ENCODE measurements at regions not wholly inside any gene's neighbourhood (a gene's known extent, or its start where the extent isn't known, plus 50 kb on each side); places are given as distances from the start of the nearest gene placed in this dataset.

DNA sequence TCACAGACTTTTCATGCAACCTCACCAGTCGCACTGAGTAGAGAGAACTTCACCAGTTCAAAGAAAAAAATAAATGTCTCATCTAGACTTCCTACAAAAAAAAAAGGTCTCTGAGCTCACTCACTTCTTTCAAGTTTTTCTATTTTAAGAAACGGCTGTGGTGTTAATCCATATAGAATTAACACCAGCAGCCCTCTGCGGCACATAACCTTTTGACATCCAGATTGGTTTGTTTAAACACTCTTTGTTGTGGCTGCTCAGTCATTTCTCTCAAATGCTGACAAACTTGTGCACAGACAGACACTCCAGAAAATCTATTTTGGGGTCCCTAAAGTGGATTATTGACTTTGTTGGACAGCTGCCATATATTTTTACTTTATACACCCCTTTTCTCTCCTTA, 874.9 kb downstream of the EFNB2 start:
- no peak for DNase-seq
- Histone ChIP-seq H3K4me1 (no peaks in the 10 kb centered on the region), H3K4me3 (no peak overlapping the region), H3K27me3 (no peaks in the 10 kb centered on the region), H3K36me3 (no peaks in the 10 kb centered on the region), H3K9me3 (no peaks in the 10 kb centered on the region), H3K27ac (no peak overlapping the region)
- TF ChIP-seq, protein P1, sequence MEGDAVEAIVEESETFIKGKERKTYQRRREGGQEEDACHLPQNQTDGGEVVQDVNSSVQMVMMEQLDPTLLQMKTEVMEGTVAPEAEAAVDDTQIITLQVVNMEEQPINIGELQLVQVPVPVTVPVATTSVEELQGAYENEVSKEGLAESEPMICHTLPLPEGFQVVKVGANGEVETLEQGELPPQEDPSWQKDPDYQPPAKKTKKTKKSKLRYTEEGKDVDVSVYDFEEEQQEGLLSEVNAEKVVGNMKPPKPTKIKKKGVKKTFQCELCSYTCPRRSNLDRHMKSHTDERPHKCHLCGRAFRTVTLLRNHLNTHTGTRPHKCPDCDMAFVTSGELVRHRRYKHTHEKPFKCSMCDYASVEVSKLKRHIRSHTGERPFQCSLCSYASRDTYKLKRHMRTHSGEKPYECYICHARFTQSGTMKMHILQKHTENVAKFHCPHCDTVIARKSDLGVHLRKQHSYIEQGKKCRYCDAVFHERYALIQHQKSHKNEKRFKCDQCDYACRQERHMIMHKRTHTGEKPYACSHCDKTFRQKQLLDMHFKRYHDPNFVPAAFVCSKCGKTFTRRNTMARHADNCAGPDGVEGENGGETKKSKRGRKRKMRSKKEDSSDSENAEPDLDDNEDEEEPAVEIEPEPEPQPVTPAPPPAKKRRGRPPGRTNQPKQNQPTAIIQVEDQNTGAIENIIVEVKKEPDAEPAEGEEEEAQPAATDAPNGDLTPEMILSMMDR (IDR thresholded peaks at IDR 0.05): no peak
- no peak for TF ChIP-seq POLR2A (IDR thresholded peaks at IDR 0.05)
- intact Hi-C loops (cut with DNase I; ENCODE audit: low total_unique reads): no loop called here

DNA sequence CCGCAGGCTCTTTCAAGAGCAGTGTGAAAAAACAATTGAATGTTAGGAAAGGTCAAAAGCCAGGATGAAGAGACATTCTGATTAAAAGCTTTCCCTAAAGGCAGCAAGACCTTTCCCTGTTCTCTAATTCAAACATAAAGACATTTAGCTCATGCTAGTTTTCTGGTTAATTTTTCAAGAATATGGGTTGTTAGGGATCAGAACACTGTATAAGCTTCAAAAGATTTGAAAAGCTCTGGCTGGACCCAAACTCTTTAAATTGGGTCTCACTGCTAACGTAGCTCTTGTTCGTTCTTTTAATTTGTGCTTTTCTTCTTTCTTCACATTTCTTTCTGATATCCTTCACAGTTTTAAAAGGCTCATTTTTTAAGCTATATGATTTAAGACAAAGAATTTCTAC, 877.0 kb downstream of the EFNB2 start:
- Histone ChIP-seq H3K36me3 (no peaks in the 10 kb centered on the region), H3K9me3 (no peaks in the 10 kb centered on the region), H3K27ac (no peak overlapping the region), H3K4me3 (no peak overlapping the region), H3K4me1 (no peaks in the 10 kb centered on the region), H3K27me3 (no peaks in the 10 kb centered on the region)
- intact Hi-C loops (cut with DNase I; ENCODE audit: low total_unique reads): no loop called here
- DNase-seq: no peak
- TF ChIP-seq, protein P1 (IDR thresholded peaks at IDR 0.05): no peak
- TF ChIP-seq POLR2A (IDR thresholded peaks at IDR 0.05): no peak

DNA sequence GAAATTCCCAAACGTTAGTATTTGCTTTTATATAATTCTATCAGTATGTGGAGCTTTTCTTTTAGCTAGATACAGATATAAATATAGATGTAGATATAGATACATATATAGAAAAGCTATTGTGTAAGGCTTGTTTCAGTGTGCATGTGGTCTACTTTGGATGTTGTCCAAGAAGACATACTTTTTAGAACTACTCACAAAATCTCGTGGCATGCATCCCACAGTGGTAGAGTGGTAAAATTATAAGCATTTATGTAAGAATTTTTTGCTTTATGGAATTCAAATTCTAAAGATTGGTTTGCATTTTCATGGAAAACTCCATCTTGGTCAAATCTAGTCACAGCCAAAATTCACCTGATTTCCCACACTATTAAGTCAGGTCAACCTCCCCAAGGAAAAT, 880.4 kb downstream of the EFNB2 start:
- H3K36me3 ChIP-seq: no peaks in the 10 kb centered on the region
- TF ChIP-seq, protein P1 (IDR thresholded peaks at IDR 0.05): no peak
- TF ChIP-seq POLR2A (IDR thresholded peaks at IDR 0.05): no peak
- DNase-seq: no peak
- no peak overlapping the region for H3K4me3 ChIP-seq
- H3K9me3 ChIP-seq: no peaks in the 10 kb centered on the region
- no peaks in the 10 kb centered on the region for H3K27me3 ChIP-seq
- H3K4me1 ChIP-seq: no peaks in the 10 kb centered on the region
- H3K27ac ChIP-seq: no peak overlapping the region
- intact Hi-C loops (cut with DNase I; ENCODE audit: low total_unique reads): no loop called here

DNA sequence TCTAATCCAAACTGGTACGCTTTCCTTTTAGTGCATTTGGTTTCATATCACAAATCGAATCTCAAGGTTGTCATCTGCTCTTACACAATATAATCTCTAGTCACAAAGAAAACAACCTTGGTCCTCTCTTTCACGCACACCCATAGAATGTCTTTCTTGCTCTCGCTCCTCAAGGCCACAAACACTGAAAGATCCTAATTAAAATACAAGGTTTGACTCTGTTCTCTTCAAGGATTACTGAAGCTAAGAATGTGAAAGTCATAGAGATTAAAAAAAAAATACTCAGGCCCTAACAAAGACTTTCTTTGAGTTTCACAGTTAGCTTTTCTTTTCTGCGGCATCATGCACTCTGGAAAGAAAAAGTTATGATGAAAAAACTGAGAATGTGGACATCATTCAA, 891.5 kb downstream of the EFNB2 start:
- H3K9me3 ChIP-seq: no peaks in the 10 kb centered on the region
- no peak for DNase-seq
- no peaks in the 10 kb centered on the region for H3K36me3 ChIP-seq
- no peaks in the 10 kb centered on the region for H3K4me1 ChIP-seq
- H3K27me3 ChIP-seq: no peaks in the 10 kb centered on the region
- intact Hi-C loops (cut with DNase I; ENCODE audit: low total_unique reads): no loop called here
- no peak overlapping the region for H3K4me3 ChIP-seq
- H3K27ac ChIP-seq: no peak overlapping the region
- no peak for TF ChIP-seq POLR2A (IDR thresholded peaks at IDR 0.05)
- TF ChIP-seq, protein P1 (IDR thresholded peaks at IDR 0.05): no peak

DNA sequence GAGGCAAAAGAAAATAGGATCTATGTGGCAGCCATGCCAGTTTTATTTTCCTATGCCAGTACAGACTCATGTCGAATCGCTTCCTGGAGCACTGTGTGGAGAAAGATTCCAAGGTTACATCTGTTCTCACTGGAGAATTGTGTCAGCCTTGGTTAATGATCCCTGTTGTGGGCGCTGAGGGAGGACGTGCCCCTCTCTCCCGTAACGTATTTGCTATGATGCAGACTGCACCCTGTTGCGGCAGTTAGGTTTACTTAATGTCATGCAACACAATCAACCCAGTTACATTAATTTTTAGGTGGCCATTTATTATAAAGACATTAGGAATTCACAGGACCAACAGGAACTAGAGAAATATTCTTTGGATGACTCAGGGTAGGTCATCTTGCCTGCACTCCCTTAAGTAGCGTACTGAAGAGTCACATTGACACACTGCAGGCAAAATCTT, 892.9 kb downstream of the EFNB2 start:
- Histone ChIP-seq H3K4me1 (no peaks in the 10 kb centered on the region), H3K36me3 (no peaks in the 10 kb centered on the region), H3K27me3 (no peaks in the 10 kb centered on the region), H3K27ac (no peak overlapping the region), H3K4me3 (no peak overlapping the region), H3K9me3 (no peaks in the 10 kb centered on the region)
- intact Hi-C loops (cut with DNase I; ENCODE audit: low total_unique reads): no loop called here
- TF ChIP-seq POLR2A (IDR thresholded peaks at IDR 0.05): no peak
- TF ChIP-seq, protein P1 (IDR thresholded peaks at IDR 0.05): no peak
- no peak for DNase-seq
